ENCODE measurements at regions not wholly inside any gene's neighbourhood (a gene's known extent, or its start where the extent isn't known, plus 50 kb on each side); places are given as distances from the start of the nearest gene placed in this dataset.
A peak's percentile ranks its signal among the peaks of the same experiment; 100 is the strongest.
"Not testable (repeated sequence)": the region's sequence is repeated elsewhere in the genome, so short reads cannot be mapped to it uniquely, and the experiment has no call there.

GRCh38 chr2:87610974-87611373, 136.9 kb upstream of the PLGLB2 start:
- DNase-seq (ENCODE audit: low spot score): not testable (repeated sequence)

GRCh38 chr2:87611416-87611815, 136.5 kb upstream of the PLGLB2 start:
- not testable (repeated sequence) for DNase-seq (ENCODE audit: low spot score)

DNA sequence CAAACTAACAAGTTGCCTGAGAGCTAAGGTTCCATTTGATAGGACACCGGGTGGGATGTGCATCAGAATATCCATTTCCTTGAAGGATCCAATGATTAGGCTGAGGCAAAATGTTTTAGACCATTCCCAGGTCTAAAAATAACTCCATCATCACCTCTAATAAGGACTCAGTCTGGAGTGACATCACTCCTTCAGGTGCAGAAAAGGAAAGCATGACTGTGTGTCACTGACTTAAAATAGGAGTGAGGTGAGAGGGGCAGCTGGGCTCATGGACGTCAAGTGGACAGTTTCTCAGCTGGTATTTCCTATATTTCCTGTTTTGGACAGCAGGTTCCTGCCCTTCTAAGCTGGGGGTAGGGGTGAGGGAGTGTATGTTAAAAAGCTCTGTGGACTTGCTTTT, 135.9 kb upstream of the PLGLB2 start:
- DNase-seq (ENCODE audit: low spot score): not testable (repeated sequence)

DNA sequence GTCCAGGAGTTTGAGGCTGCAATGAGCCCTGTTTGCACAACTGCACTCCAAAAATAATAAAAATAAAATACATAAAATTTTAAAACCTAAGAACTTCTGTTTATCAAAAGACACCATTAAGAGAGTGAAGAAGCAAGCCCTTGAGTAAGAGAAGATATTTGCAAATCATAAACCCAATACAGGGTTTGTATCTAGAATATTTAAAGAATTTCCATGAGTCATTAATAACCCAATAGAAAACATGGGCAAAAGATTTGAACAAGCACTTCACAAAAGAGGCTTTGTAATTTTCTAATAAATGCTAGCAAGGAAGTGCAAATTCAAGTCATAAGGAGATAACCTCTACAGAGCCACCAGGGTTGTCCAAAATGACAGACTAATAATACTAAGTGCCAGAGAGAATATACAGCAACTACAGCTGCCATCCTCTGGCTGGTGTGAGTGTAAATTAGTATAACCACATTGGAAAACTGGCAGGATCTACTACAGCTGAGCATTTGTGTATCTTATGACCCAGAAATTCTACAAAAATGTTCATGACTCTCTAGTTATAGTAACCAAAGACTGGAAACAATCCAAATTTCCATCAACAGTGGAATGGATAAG, 133.0 kb upstream of the PLGLB2 start:
- DNase-seq (ENCODE audit: low spot score): not testable (repeated sequence)

DNA sequence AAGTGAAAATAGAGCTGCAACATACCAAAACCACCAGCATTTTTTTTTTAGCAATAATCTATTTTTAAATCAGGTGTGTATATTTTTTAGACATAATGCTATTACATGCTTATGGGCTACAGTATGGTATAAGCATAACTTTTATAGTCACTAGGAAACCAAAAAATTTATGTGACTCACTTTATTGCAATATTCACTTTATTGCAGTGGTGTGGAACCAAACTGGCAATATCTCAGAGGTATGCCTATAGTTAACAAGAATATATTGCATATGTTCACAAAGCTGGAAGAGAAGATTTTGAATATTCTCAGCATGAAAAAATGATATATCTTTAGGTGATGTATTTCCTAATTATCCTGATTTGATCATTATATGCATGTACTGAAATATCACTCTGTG, 128.8 kb upstream of the PLGLB2 start:
- not testable (repeated sequence) for DNase-seq (ENCODE audit: low spot score)

DNA sequence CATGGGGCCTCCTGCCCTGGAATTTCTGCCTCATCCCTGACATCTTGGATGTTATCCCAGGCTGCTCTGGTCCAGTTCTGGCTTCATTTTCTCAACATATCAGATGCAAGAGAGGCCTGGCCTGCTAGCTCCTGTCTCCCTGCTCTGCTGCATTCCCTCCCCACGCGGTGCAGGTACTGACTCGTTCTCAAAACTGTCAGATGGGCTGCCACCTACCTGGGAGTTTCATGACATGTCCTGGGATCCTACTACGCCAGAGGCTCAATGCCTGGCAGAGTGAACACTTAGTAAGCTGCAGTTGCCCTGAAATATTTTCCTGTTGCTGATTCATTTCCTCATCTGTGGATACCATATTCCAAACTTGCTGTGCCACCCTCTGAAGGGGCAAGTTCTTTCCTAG, 126.7 kb upstream of the PLGLB2 start:
- not testable (repeated sequence) for DNase-seq (ENCODE audit: low spot score)

- not testable (repeated sequence) for DNase-seq (ENCODE audit: low spot score)
These were observed 125.2 kb upstream of the PLGLB2 start for GRCh38 chr2:87622720-87623119.

DNA sequence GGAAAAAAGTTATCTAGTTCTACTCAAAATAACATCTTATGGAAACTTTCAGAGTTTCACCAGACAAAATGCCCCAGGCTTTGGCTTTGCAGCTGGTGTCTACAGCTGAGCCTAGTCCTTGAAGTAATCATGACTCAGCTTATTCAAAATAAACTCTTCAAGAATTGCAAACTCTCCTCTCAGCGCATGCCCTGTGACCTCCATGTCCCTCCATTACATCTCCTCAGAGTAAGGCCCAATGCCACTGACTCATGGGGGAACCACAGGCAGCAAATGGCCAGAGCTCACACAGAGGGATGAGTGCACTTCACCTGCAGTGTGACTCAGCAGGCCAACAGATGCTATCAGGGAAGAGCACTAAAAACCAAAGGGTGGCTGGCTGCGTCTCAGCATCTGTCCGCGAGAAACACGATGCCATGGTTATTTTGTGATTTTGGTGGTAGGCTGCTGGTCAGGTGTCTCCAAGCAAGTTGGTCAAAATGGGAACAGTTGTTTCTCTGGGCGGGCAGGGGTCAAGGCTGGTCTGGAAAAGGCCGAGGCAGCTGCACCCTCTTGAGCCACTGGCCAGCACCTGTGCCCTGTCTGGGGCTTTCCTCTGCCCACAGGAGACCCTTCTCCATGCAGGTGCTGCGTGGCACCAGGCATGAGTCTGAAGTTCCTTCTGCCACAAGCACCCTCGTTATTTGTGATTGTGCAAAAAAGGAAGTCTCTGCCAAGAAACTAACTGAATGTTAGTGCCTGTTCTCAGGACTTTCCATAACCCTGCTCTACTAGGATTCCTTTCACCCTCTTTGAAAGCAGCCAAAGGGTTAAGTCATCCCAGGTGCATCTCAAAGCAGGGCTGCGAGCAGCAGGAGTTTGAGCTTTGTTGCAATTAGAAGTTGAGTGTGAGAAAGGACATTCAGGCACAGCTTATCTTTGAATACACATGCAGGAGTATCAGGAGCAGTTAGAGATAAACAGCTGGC, 118.1 kb upstream of the PLGLB2 start:
- peak; percentile 4 for DNase-seq (ENCODE audit: low spot score)

- DNase-seq (ENCODE audit: low spot score): not testable (repeated sequence)
These were observed 117.0 kb upstream of the PLGLB2 start for GRCh38 chr2:87630892-87631291.

GRCh38 chr2:87631402-87631801, 116.5 kb upstream of the PLGLB2 start:
- DNase-seq (ENCODE audit: low spot score): not testable (repeated sequence)

- not testable (repeated sequence) for DNase-seq (ENCODE audit: low spot score)
These were observed 114.5 kb upstream of the PLGLB2 start for GRCh38 chr2:87633287-87633963.

DNA sequence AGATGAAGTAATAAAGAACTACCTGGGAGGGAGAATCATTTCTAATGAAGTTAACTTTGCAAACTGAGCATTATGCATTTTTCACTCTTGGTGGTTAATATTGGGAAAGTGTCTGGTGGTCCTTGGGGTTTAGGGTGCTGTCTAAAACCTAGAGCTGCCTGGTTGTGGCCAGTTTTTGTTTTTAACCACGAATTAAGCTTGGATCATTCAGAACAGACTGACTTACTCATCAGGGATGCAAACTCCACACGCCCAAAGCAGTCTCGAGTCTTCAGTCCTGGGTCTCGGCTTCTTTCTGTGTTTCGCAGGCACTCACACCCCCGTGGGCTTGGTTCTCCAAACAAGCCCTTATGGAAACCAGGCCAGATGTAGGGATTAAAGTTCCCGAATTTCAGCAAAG, 113.8 kb upstream of the PLGLB2 start:
- not testable (repeated sequence) for DNase-seq (ENCODE audit: low spot score)

GRCh38 chr2:87634971-87635650, 112.8 kb upstream of the PLGLB2 start:
- not testable (repeated sequence) for DNase-seq (ENCODE audit: low spot score)

GRCh38 chr2:87636246-87636645, 111.6 kb upstream of the PLGLB2 start:
- not testable (repeated sequence) for DNase-seq (ENCODE audit: low spot score)

DNA sequence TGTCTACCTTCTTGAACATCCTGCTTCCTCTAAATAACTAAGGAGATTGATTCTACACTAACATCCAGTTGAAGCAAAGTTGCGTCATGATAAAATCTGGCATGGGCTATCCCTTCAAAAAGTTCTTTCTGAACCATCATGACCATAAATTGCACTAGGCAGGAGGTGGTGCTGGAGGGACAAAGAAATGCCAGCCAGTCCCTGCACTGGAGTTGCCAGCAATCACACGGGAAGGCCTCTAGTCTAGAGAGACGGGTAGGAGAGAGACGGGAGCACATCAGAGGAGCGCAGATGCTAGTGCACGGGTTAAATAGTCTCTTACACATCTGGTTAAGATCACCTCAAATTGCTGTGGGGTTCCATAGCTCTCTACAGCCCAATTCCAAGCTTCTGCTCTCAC, 111.2 kb upstream of the PLGLB2 start:
- DNase-seq (ENCODE audit: low spot score): not testable (repeated sequence)

DNA sequence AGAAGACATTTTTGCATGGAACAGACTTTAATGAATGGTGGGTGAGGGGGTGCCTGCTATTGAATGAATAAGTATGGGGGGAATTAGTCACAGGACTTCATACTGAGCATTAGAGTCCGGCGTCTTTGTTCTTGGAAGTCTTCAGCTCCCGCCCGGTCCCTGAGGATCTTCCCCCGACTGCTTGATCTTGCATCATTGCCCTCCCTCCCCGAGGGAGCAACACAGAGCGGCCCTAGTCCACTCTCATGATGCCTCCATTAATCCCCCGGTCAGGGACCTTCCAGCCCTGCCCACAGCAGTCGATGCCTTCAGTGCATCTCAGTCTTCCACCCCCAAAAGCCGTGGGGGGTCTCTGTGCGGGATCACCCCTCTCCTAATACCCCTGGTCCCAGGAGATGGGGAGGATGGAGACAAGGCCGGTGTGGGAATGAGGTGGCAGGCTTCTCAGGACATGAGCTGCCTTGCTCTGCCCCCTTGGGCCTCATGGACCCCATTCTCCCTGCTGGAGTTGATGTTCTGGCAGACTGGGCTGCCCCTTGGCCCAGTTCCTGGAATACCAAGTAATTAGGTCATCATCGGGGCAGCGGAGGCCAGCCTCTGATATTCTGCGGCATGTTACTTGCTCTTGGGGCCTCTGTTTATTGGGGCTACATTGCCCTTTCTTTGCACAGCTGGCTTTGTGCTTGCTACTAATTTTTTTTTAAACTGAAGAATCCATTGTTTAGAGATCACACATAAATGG, 110.5 kb upstream of the PLGLB2 start:
- DNase-seq (ENCODE audit: low spot score): not testable (repeated sequence)

DNA sequence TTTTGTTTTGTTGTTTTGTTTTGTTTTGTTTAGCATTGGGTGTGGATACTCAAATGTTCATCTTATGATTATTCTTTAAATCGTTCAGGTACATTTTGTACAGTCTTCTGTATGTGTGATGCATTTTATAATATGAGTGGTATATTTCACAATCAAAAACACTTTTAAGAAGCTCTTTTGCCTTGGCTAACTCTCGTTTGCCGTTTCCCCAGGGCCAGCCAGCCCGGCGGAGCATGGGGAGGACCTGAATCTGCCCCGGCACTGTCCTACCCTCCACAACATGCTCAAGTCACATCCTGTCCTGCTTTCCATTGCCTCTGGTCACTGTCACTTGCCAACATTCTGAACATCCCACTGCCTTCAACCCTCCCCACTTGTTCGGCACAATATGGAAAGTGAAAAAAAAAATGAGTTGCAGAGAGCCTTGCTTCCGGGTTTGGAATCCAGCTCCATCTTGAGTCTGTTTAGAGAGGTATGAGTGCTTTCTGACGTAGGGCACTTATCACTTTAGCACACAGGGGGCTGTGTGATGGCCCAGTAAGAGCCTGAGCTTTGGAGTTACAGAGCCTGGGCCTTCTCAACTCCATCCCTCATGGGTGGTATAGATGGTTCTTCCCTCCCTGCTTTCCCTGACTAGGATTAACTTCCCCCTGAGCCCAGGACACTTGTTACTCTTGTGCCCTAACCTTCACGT, 109.6 kb upstream of the PLGLB2 start:
- not testable (repeated sequence) for DNase-seq (ENCODE audit: low spot score)

GRCh38 chr2:87638872-87639271, 109.0 kb upstream of the PLGLB2 start:
- not testable (repeated sequence) for DNase-seq (ENCODE audit: low spot score)

- not testable (repeated sequence) for DNase-seq (ENCODE audit: low spot score)
These were observed 108.0 kb upstream of the PLGLB2 start for GRCh38 chr2:87639801-87640440.

- DNase-seq (ENCODE audit: low spot score): not testable (repeated sequence)
These were observed 106.8 kb upstream of the PLGLB2 start for GRCh38 chr2:87640961-87641563.
